Sigmoid colon (tissue), 6 donors: ENCODE measurements at regions not wholly inside any gene's neighbourhood (a gene's known extent, or its start where the extent isn't known, plus 50 kb on each side); places are given as distances from the start of the nearest gene placed in this dataset.

Experiments used
- DNase-seq: peaks from one replicate; pipeline ENCODE4 v3.0.0-alpha.2; 2019
- H3K27ac ChIP-seq, 4 donors: fragments of 200-600 bp; sonication (generic); one replicate each; pipeline ENCODE4 v1.5.1; 2016 to 2019; ENCODE audit warnings: mild to moderate bottlenecking in 1 of 4
- H3K27me3 ChIP-seq, 3 donors: fragments of 200-600 bp; sonication (generic); one replicate each; pipeline ENCODE4 v1.5.1; 2019; ENCODE audit warnings: mild to moderate bottlenecking in 1 of 3
- H3K36me3 ChIP-seq, 4 donors: fragments of 200-600 bp; sonication (generic); one replicate each; pipeline ENCODE4 v1.5.1; 2016 to 2019
- H3K4me1 ChIP-seq, 4 donors: fragments of 200-600 bp; sonication (generic); one replicate each; pipeline ENCODE4 v1.5.1; 2017 to 2019
- H3K4me3 ChIP-seq, 4 donors: fragments of 200-600 bp; sonication (generic); one replicate each; pipeline ENCODE4 v1.5.1; 2017 to 2019; ENCODE audit warnings: mild to moderate bottlenecking in 2 of 4, moderate library complexity in 1 of 4
- H3K9me3 ChIP-seq, 4 donors: fragments of 200-600 bp in 3 of 4; sonication (generic) in 3 of 4; one replicate each; pipeline versions ENCODE4 v1.5.1 to v1.6.1; 2013 to 2019
- EP300 ChIP-seq, 4 donors: sonication (generic); formaldehyde crosslinking; IDR thresholded peaks; one replicate each; pipeline ENCODE4 v1.6.1; 2017; ENCODE audit warnings: antibody characterized with exemption in 4 of 4
- POLR2A ChIP-seq, 2 donors: fragments of 450-650 bp; IDR thresholded peaks; one replicate each; pipeline ENCODE4 v1.6.1; 2016; ENCODE audit warnings: antibody characterized with exemption in 2 of 2, mild to moderate bottlenecking in 2 of 2, moderate library complexity in 2 of 2
- POLR2AphosphoS5 ChIP-seq, 4 donors: sonication (generic); formaldehyde crosslinking; IDR thresholded peaks; one replicate each; pipeline ENCODE4 v1.6.1; 2017; ENCODE audit warnings: antibody characterized with exemption in 4 of 4
- WGBS, 2 donors: extraction: QIAGEN DNeasy Blood & Tissue Kit; methylation state at CpG; one replicate each; pipeline ENCODE4 v1.1.7; 2013; 5-methylcytosine and 5-hydroxymethylcytosine counted together
- intact Hi-C: fragments of 100-400 bp; cut with DNase I; formaldehyde crosslinking; loops from one replicate; pipeline ENCODE4 v1.15.1; 2023
- TF ChIP-seq, protein P1 (sequence below), 4 experiments: fragments of 450-650 bp in 3 of 4; fragments of 200-600 bp in 1 of 4; IDR thresholded peaks; one replicate each; pipeline ENCODE4 v1.5.1; 2016 to 2019; ENCODE audit warnings: antibody characterized with exemption in 4 of 4, mild to moderate bottlenecking in 3 of 4, moderate library complexity in 2 of 4
- donor health status: healthy with polysubstance abuse.
- donor health status: healthy.

DNA sequence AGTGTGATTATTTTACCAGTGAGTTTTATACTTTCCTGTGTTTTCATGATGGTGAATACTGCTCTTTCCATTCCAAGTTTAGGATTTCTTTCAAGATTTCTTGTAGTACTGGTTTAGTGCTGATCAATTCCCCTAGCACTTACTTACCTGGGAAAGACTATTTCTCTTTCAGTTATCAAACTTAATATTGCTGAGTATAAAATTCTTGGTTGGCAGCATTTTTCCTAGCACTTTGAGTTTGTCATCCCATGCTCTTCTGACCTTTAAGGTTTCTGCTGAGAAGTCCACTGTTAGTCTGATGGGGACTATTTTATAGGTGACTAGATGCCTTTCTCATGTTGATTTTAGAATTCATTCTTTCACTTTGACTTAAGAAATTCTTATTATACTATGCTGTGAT lies 842.8 kb upstream of the CITED2 start:
- DNase-seq: no peak
- Histone ChIP-seq H3K9me3 (peaks cover 0 to 8% (median 1%) of the 10 kb centered on the region in 4 donors), H3K27ac (no peak overlapping the region), H3K4me3 (no peak overlapping the region), H3K4me1 (no peaks in the 10 kb centered on the region), H3K36me3 (no peaks in the 10 kb centered on the region), H3K27me3 (no peaks in the 10 kb centered on the region)
- TF ChIP-seq, protein P1, sequence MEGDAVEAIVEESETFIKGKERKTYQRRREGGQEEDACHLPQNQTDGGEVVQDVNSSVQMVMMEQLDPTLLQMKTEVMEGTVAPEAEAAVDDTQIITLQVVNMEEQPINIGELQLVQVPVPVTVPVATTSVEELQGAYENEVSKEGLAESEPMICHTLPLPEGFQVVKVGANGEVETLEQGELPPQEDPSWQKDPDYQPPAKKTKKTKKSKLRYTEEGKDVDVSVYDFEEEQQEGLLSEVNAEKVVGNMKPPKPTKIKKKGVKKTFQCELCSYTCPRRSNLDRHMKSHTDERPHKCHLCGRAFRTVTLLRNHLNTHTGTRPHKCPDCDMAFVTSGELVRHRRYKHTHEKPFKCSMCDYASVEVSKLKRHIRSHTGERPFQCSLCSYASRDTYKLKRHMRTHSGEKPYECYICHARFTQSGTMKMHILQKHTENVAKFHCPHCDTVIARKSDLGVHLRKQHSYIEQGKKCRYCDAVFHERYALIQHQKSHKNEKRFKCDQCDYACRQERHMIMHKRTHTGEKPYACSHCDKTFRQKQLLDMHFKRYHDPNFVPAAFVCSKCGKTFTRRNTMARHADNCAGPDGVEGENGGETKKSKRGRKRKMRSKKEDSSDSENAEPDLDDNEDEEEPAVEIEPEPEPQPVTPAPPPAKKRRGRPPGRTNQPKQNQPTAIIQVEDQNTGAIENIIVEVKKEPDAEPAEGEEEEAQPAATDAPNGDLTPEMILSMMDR (IDR thresholded peaks at IDR 0.05): no peak
- TF ChIP-seq POLR2A (IDR thresholded peaks at IDR 0.05): no peak
- TF ChIP-seq POLR2AphosphoS5 (IDR thresholded peaks at IDR 0.05): no peak
- TF ChIP-seq EP300 (IDR thresholded peaks at IDR 0.05): no peak
- intact Hi-C loops: no loop called here

- DNase-seq: no peak
- Histone ChIP-seq H3K27me3 (no peaks in the 10 kb centered on the region), H3K36me3 (no peaks in the 10 kb centered on the region), H3K27ac (no peak overlapping the region), H3K4me1 (peaks cover 0 to 5% (median 0%) of the 10 kb centered on the region in 4 donors), H3K9me3 (peaks cover 0 to 3% (median 0%) of the 10 kb centered on the region in 4 donors), H3K4me3 (no peak overlapping the region)
- TF ChIP-seq POLR2A (IDR thresholded peaks at IDR 0.05) (no peak), EP300 (IDR thresholded peaks at IDR 0.05) (no peak), POLR2AphosphoS5 (IDR thresholded peaks at IDR 0.05) (no peak)
- TF ChIP-seq, protein P1 (IDR thresholded peaks at IDR 0.05): no peak
- 94 to 96% methylated on average over 1 of the region's 1 CpG for WGBS, 2 donors
- intact Hi-C loops: loop anchor here (10.0 kb wide), 1 partner anchor 835 kb away; the partner anchor contains the start of gene CITED2
Observed at GRCh38 chr6:140209775-140210174, 835.3 kb upstream of the CITED2 start.

DNA sequence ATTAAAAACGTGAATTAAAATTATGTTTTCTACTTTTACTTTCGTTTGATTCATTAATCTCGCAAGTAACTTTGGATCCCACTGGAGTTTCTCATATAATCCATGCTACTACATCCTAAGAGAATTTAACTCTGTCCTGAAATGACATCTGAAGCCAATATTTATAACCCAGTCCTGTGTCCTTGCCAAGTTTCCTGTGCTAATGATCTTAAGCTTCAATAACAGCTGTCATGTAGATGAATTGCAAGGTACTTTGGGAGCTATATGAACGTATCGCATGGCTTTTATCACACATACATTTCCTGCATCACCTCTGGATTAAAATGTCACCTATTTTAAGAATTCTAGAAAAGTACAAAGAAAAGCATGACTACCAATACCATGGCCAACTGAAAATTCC lies 833.8 kb upstream of the CITED2 start:
- H3K27ac ChIP-seq: no peak overlapping the region
- no peaks in the 10 kb centered on the region for H3K27me3 ChIP-seq
- WGBS, 2 donors: 67 to 72% methylated on average over 5 of the region's 5 CpGs
- no peaks in the 10 kb centered on the region for H3K36me3 ChIP-seq
- TF ChIP-seq, protein P1 (IDR thresholded peaks at IDR 0.05): no peak
- TF ChIP-seq POLR2AphosphoS5 (IDR thresholded peaks at IDR 0.05) (no peak), EP300 (IDR thresholded peaks at IDR 0.05) (no peak), POLR2A (IDR thresholded peaks at IDR 0.05) (no peak)
- H3K4me1 ChIP-seq: peaks cover 0 to 18% (median 10%) of the 10 kb centered on the region in 4 donors
- DNase-seq: no peak
- peaks cover 0 to 3% (median 0%) of the 10 kb centered on the region in 4 donors for H3K9me3 ChIP-seq
- H3K4me3 ChIP-seq: no peak overlapping the region
- intact Hi-C loops: loop anchor here (10.0 kb wide), 1 partner anchor 833 kb away; the partner anchor contains the start of gene CITED2

- Histone ChIP-seq H3K27ac (no peak overlapping the region), H3K4me3 (no peak overlapping the region), H3K4me1 (peaks cover 0 to 26% (median 16%) of the 10 kb centered on the region in 4 donors), H3K36me3 (no peaks in the 10 kb centered on the region), H3K9me3 (no peaks in the 10 kb centered on the region), H3K27me3 (no peaks in the 10 kb centered on the region)
- WGBS, 2 donors: 64 to 79% methylated on average over 12 of the region's 12 CpGs
- no peak for DNase-seq
- intact Hi-C loops: loop anchor here (10.0 kb wide), 1 partner anchor 831 kb away; the partner anchor contains the start of gene CITED2
- TF ChIP-seq, protein P1 (IDR thresholded peaks at IDR 0.05): no peak
- TF ChIP-seq POLR2A (IDR thresholded peaks at IDR 0.05) (no peak), POLR2AphosphoS5 (IDR thresholded peaks at IDR 0.05) (no peak), EP300 (IDR thresholded peaks at IDR 0.05) (no peak)
Observed at GRCh38 chr6:140205795-140206593, 831.5 kb upstream of the CITED2 start.
